RWPE2 (cell line): ENCODE measurements at regions not wholly inside any gene's neighbourhood (a gene's known extent, or its start where the extent isn't known, plus 50 kb on each side); places are given as distances from the start of the nearest gene placed in this dataset.
"Not testable (repeated sequence)": the region's sequence is repeated elsewhere in the genome, so short reads cannot be mapped to it uniquely, and the experiment has no call there.

Source experiments
- ATAC-seq: fragments of 200-7000 bp; cut with Tn5 transposase; 3 replicates; pipeline ENCODE4 v1.9.1; 2021; ENCODE audit warnings: low read depth
- DNase-seq: peaks from one replicate; pipeline ENCODE4 v3.0.0-alpha.2; 2020; ENCODE audit warnings: low spot score
- H3K27ac ChIP-seq: fragments of 450-650 bp; 2 replicates; pipeline ENCODE4 v1.5.1; 2017; ENCODE audit warnings: mild to moderate bottlenecking; ENCODE audit not compliant: poor library complexity, severe bottlenecking
- H3K27me3 ChIP-seq: fragments of 250-450 bp; sonication (Bioruptor Pico); 2 replicates; pipeline ENCODE4 v1.5.1; 2021; ENCODE audit warnings: mild to moderate bottlenecking, moderate library complexity; ENCODE audit not compliant: insufficient read depth, poor library complexity, severe bottlenecking
- H3K36me3 ChIP-seq: fragments of 250-450 bp; sonication (Bioruptor Pico); 2 replicates; pipeline ENCODE4 v1.5.1; 2020; ENCODE audit warnings: low read depth, mild to moderate bottlenecking, moderate library complexity
- H3K4me1 ChIP-seq: fragments of 250-450 bp; sonication (Bioruptor Pico); 2 replicates; pipeline ENCODE4 v1.5.1; 2021; ENCODE audit warnings: mild to moderate bottlenecking, moderate library complexity; ENCODE audit not compliant: insufficient read depth, poor library complexity, severe bottlenecking
- H3K4me3 ChIP-seq: fragments of 250-450 bp; sonication (Bioruptor Pico); 2 replicates; pipeline ENCODE4 v1.5.1; 2021; ENCODE audit warnings: mild to moderate bottlenecking, moderate library complexity; ENCODE audit not compliant: severe bottlenecking
- H3K9me3 ChIP-seq: fragments of 250-450 bp; sonication (Bioruptor Pico); 2 replicates; pipeline ENCODE4 v1.5.1; 2021; ENCODE audit warnings: mild to moderate bottlenecking, moderate library complexity; ENCODE audit not compliant: severe bottlenecking
- TF ChIP-seq, protein P1 (sequence below): fragments of 450-650 bp; IDR thresholded peaks from one replicate; pipeline ENCODE4 v1.5.1; 2017; ENCODE audit warnings: mild to moderate bottlenecking, moderate library complexity; ENCODE audit not compliant: poor library complexity, severe bottlenecking

DNA sequence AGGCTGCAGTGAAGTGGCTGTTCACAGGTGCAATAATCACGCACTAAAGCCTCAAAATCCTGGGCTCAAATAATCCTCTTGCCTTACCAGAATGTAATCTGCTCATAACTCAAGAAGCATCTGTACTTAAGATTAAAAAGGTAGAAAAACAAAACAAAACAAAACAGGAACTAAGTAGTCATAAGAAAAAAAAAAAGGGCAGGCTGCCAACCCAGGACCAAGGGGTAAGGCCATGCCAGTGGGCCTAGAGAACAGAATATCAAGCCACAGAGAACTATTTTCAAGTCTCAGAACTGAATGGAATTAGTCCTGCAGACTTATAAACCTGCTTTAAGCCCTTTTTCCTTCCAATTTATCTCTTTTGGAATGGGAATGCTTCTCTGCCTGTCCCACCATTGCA lies 64.8 kb upstream of the TBC1D3K start:
- H3K4me1 ChIP-seq, result no peaks in the 10 kb centered on the region
- no peak overlapping the region for H3K4me3 ChIP-seq
- H3K36me3 ChIP-seq, result no peaks in the 10 kb centered on the region
- no peak for ATAC-seq
- H3K9me3 ChIP-seq, result no peaks in the 10 kb centered on the region
- DNase-seq, result no peak
- H3K27ac ChIP-seq, result no peak overlapping the region
- TF ChIP-seq, protein P1, sequence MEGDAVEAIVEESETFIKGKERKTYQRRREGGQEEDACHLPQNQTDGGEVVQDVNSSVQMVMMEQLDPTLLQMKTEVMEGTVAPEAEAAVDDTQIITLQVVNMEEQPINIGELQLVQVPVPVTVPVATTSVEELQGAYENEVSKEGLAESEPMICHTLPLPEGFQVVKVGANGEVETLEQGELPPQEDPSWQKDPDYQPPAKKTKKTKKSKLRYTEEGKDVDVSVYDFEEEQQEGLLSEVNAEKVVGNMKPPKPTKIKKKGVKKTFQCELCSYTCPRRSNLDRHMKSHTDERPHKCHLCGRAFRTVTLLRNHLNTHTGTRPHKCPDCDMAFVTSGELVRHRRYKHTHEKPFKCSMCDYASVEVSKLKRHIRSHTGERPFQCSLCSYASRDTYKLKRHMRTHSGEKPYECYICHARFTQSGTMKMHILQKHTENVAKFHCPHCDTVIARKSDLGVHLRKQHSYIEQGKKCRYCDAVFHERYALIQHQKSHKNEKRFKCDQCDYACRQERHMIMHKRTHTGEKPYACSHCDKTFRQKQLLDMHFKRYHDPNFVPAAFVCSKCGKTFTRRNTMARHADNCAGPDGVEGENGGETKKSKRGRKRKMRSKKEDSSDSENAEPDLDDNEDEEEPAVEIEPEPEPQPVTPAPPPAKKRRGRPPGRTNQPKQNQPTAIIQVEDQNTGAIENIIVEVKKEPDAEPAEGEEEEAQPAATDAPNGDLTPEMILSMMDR, result no peak
- no peaks in the 10 kb centered on the region for H3K27me3 ChIP-seq

GRCh38 chr17:37858391-37858790 lies 65.8 kb upstream of the TBC1D3K start:
- not testable (repeated sequence) for ATAC-seq, DNase-seq, H3K27ac ChIP-seq, H3K9me3 ChIP-seq, H3K27me3 ChIP-seq, H3K4me3 ChIP-seq, H3K36me3 ChIP-seq, H3K4me1 ChIP-seq

- H3K4me3 ChIP-seq, result no peak overlapping the region
- no peaks in the 10 kb centered on the region for H3K27me3 ChIP-seq
- DNase-seq (no peak), ATAC-seq (no peak)
- H3K36me3 ChIP-seq, result no peaks in the 10 kb centered on the region
- no peaks in the 10 kb centered on the region for H3K9me3 ChIP-seq
- H3K4me1 ChIP-seq, result no peaks in the 10 kb centered on the region
- TF ChIP-seq, protein P1, result no peak
- no peak overlapping the region for H3K27ac ChIP-seq
These were observed 68.0 kb upstream of the TBC1D3K start for GRCh38 chr17:37856245-37856644.

DNA sequence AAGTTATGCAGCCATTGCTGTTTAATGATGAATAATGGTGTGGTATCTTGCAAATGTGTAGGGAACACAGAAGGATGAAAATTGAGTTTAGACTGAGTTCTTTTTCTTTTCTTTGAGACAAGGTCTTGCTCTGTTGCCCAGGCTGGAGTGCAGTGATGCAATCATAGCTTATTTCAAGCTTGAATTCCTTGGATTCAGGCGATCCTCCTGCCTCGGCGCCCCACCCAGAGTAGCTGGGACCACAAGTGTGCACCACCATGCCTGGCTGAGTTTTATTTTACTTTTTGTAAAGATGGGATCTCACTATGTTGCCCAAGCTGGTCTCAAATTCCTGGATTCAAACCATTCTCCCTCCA lies 74.6 kb upstream of the TBC1D3K start:
- Histone ChIP-seq H3K36me3 (no peaks in the 10 kb centered on the region), H3K4me1 (no peaks in the 10 kb centered on the region), H3K4me3 (no peak overlapping the region), H3K27ac (no peak overlapping the region), H3K27me3 (no peaks in the 10 kb centered on the region), H3K9me3 (no peaks in the 10 kb centered on the region)
- no peak for DNase-seq
- ATAC-seq, result no peak
- TF ChIP-seq, protein P1, result no peak

- no peak overlapping the region for H3K27ac ChIP-seq
- H3K4me1 ChIP-seq, result no peaks in the 10 kb centered on the region
- no peak for DNase-seq
- no peaks in the 10 kb centered on the region for H3K27me3 ChIP-seq
- peak; percentile 72 for ATAC-seq
- TF ChIP-seq, protein P1, result no peak
- no peaks in the 10 kb centered on the region for H3K9me3 ChIP-seq
- no peaks in the 10 kb centered on the region for H3K36me3 ChIP-seq
- no peak overlapping the region for H3K4me3 ChIP-seq
These were observed 75.3 kb upstream of the TBC1D3K start for GRCh38 chr17:37848690-37849616.
